Body of pancreas (tissue), 4 donors: ENCODE measurements at regions not wholly inside any gene's neighbourhood (a gene's known extent, or its start where the extent isn't known, plus 50 kb on each side); places are given as distances from the start of the nearest gene placed in this dataset.

ENCODE experiments used
- ATAC-seq: fragments of 150-250 bp; one replicate; pipeline ENCODE4 v1.9.1; 2016
- DNase-seq, 4 donors: peaks; one replicate each; pipeline ENCODE4 v3.0.0-alpha.2; 2019
- H3K27ac ChIP-seq, 4 donors: fragments of 200-600 bp; sonication (generic); 1 replicate in 3 of 4; 2 replicates in 1 of 4; pipeline versions ENCODE4 v1.5.1 to v1.6.1; 2016 to 2019; ENCODE audit warnings: mild to moderate bottlenecking in 1 of 4, mixed read lengths in 1 of 4, moderate library complexity in 1 of 4
- H3K27me3 ChIP-seq, 2 donors: fragments of 200-600 bp; sonication (generic); one replicate each; pipeline ENCODE4 v1.6.0; 2016; ENCODE audit warnings: mild to moderate bottlenecking in 1 of 2
- H3K36me3 ChIP-seq, 2 donors: fragments of 200-600 bp; sonication (generic); replicated peaks in 1 of 2; 2 replicates each; pipeline ENCODE4 v1.5.1; 2016; ENCODE audit warnings: low read depth in 2 of 2; ENCODE audit not compliant: insufficient read depth in 1 of 2
- H3K4me1 ChIP-seq: fragments of 200-600 bp; sonication (generic); one replicate; pipeline ENCODE4 v1.6.0; 2016
- H3K4me3 ChIP-seq, 2 donors: fragments of 200-600 bp; sonication (generic); 1 replicate in 1 of 2; 2 replicates in 1 of 2; pipeline ENCODE4 v1.5.1; 2016 to 2019
- H3K9me3 ChIP-seq, 3 donors: fragments of 200-600 bp; sonication (generic); 1 replicate in 2 of 3; 2 replicates in 1 of 3; pipeline ENCODE4 v1.5.1; 2016
- POLR2A ChIP-seq, 3 donors: fragments of 450-650 bp; IDR thresholded peaks; one replicate each; pipeline ENCODE4 v1.6.1; 2016; ENCODE audit warnings: antibody characterized with exemption in 3 of 3, mild to moderate bottlenecking in 2 of 3
- WGBS, 2 donors: methylation state at CpG; one replicate each; pipeline ENCODE4 v1.1.5; 2017; 5-methylcytosine and 5-hydroxymethylcytosine counted together
- intact Hi-C: fragments of 100-400 bp; cut with DNase I; formaldehyde crosslinking; loops from one replicate; pipeline ENCODE4 v1.15.1; 2023
- TF ChIP-seq, protein P1 (sequence below), 7 experiments: fragments of 450-650 bp in 4 of 7; fragments of 200-600 bp in 3 of 7; sonication (generic) in 3 of 7; IDR thresholded peaks; one replicate each; pipeline ENCODE4 v1.5.1; 2016 to 2019; ENCODE audit warnings: antibody characterized with exemption in 7 of 7

DNA sequence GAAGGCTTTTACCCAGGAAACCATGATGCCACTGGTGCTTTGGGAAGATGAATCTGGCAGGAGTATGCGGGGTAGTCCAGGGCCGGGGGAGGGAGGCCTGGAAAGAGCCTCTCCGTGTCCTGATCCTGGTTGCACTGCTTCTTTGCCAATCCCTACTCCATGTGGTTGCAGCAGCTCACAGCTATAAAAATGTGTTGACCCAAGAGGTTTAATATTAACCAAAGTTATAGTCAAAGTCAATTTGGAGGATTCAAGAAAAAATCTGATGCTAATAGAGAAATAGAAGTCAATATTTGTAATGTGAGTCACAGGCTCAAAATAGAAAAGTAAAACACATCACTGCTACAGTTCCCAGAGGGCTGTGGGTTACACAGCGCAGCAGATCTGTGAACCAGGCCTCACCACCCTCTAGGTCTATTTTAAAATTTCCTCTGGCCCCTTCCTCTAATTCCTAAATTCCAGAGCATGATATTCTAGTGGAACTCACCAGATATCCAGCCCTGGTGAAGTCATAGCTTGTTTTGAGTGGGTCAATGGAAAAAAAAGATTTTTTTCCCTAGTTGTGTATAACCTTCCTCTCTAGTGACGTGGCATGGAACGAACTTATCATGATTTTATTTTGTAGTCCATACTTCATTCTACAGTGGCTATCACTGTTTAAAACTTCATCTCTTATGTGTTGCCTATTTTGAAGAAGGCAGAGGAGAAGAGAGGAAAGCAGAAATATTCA lies 63.2 kb upstream of the BMP2 start:
- peak; percentile 89 for ATAC-seq
- H3K4me3 ChIP-seq = no peak overlapping the region
- H3K9me3 ChIP-seq = no peaks in the 10 kb centered on the region
- intact Hi-C loops = no loop called here
- DNase-seq = peak; percentile 63 to 82 (median 76)
- H3K36me3 ChIP-seq = no peaks in the 10 kb centered on the region
- no peaks in the 10 kb centered on the region for H3K27me3 ChIP-seq
- peak overlapping the region; percentile 93 to 95 (median 93) for H3K27ac ChIP-seq
- 12 to 15% methylated on average over 6 of the region's 6 CpGs for WGBS, 2 donors
- peaks cover 76% of the 10 kb centered on the region for H3K4me1 ChIP-seq
- TF ChIP-seq, protein P1, sequence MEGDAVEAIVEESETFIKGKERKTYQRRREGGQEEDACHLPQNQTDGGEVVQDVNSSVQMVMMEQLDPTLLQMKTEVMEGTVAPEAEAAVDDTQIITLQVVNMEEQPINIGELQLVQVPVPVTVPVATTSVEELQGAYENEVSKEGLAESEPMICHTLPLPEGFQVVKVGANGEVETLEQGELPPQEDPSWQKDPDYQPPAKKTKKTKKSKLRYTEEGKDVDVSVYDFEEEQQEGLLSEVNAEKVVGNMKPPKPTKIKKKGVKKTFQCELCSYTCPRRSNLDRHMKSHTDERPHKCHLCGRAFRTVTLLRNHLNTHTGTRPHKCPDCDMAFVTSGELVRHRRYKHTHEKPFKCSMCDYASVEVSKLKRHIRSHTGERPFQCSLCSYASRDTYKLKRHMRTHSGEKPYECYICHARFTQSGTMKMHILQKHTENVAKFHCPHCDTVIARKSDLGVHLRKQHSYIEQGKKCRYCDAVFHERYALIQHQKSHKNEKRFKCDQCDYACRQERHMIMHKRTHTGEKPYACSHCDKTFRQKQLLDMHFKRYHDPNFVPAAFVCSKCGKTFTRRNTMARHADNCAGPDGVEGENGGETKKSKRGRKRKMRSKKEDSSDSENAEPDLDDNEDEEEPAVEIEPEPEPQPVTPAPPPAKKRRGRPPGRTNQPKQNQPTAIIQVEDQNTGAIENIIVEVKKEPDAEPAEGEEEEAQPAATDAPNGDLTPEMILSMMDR (IDR thresholded peaks at IDR 0.05) = peak in 2 of 7 experiments; percentile 10 to 20
- peak; percentile 36 to 68 (median 63) for TF ChIP-seq POLR2A (IDR thresholded peaks at IDR 0.05)

DNA sequence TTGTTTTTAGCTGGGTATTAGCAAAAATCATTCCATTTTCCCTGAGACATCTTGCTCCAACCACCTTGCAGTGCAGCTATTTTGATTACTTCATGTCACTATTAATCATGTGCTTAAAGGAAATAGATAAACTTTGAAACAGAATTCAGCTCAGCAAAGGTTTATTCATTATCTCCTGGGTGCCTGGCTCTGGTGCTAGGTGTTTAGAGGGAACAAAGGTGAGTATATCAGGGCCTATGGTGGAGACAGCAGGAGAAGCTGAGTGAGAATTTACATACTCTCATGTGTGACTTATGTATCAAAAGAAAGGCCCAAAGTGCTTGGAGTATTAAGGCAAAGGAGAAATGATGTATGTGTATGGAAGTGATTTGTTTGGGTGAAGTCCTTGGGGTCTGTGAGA lies 63.8 kb upstream of the BMP2 start:
- no peaks in the 10 kb centered on the region for H3K27me3 ChIP-seq
- no peak for DNase-seq

DNA sequence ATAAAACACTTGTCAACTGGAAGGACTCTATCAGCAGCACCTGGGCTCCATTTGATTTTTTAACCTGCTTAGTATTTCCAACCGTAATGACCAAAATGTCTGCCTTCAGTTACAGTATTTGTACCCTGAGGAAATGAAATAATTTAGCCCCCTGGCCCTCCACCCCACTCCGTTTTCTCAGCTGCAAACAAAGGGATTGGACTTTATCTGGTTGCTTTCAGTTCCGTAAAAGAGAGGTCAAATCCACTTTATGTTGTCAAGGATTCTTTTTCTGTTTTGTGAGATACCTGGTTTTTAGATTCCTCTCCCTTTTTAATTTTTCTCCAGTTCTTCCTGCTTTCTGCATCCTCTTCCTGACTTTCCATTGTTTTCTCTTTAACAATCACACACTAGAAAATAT lies 64.4 kb upstream of the BMP2 start:
- 52 to 57% methylated on average over 3 of the region's 3 CpGs for WGBS, 2 donors
- intact Hi-C loops = no loop called here
- no peak for TF ChIP-seq POLR2A (IDR thresholded peaks at IDR 0.05)
- TF ChIP-seq, protein P1 (IDR thresholded peaks at IDR 0.05) = no peak
- H3K4me3 ChIP-seq = no peak overlapping the region
- H3K27me3 ChIP-seq = no peaks in the 10 kb centered on the region
- H3K9me3 ChIP-seq = no peaks in the 10 kb centered on the region
- peak overlapping the region; percentile 50 to 95 (median 93) for H3K27ac ChIP-seq
- no peaks in the 10 kb centered on the region for H3K36me3 ChIP-seq
- no peak for DNase-seq
- peaks cover 73% of the 10 kb centered on the region for H3K4me1 ChIP-seq
- ATAC-seq = no peak

More for the DNA sequence above, 63.8 kb upstream of the BMP2 start:
- no peak for ATAC-seq
- Histone ChIP-seq H3K4me1 (peaks cover 73% of the 10 kb centered on the region), H3K27ac (peak overlapping the region; percentile 85 to 95 (median 93)), H3K4me3 (no peak overlapping the region), H3K36me3 (no peaks in the 10 kb centered on the region), H3K9me3 (no peaks in the 10 kb centered on the region)
- TF ChIP-seq POLR2A (IDR thresholded peaks at IDR 0.05) = no peak
- TF ChIP-seq, protein P1 (IDR thresholded peaks at IDR 0.05) = no peak
- intact Hi-C loops = no loop called here

DNA sequence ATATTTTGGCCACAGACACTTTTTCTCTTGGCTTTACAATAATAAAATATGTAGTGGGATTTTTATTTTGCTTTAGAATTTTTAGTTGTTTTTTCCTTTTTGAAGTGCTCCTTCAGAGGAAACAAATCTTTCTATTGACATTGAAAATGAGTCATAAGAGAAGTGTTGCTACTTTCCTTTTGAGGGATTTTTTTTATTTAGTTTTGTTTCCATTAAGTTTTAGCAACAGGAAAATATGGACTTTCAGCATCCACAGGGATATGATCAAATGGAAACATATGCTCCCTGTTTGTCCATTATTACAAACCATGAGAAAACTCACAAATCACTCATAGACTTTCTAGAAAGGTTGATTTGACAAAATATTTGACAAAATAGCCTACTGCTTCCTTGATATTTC lies 65.3 kb upstream of the BMP2 start:
- Histone ChIP-seq H3K27ac (peak overlapping the region in 3 of 4 donors; percentile 93 to 95 (median 93)), H3K4me3 (no peak overlapping the region), H3K9me3 (no peaks in the 10 kb centered on the region), H3K27me3 (no peaks in the 10 kb centered on the region), H3K36me3 (no peaks in the 10 kb centered on the region), H3K4me1 (peaks cover 70% of the 10 kb centered on the region)
- intact Hi-C loops = no loop called here
- ATAC-seq (no peak), DNase-seq (no peak)
- no peak for TF ChIP-seq POLR2A (IDR thresholded peaks at IDR 0.05)
- TF ChIP-seq, protein P1 (IDR thresholded peaks at IDR 0.05) = no peak
